HEK293 (cell line): ENCODE measurements at regions not wholly inside any gene's neighbourhood (a gene's known extent, or its start where the extent isn't known, plus 50 kb on each side); places are given as distances from the start of the nearest gene placed in this dataset.

Source experiments
- KLF1 ChIP-seq: fragments of 450-650 bp; formaldehyde crosslinking; IDR thresholded peaks from 2 replicates; pipeline ENCODE4 v1.5.1; 2016; ENCODE audit warnings: missing biosample characterization, missing genetic modification characterization
- KLF7 ChIP-seq: fragments of 450-650 bp; formaldehyde crosslinking; IDR thresholded peaks from 2 replicates; pipeline ENCODE4 v1.5.1; 2016; ENCODE audit warnings: missing biosample characterization, missing genetic modification characterization, borderline replicate concordance
- OVOL3 ChIP-seq: fragments of 450-650 bp; formaldehyde crosslinking; IDR thresholded peaks from 2 replicates; pipeline ENCODE4 v1.5.1; 2016; ENCODE audit warnings: missing biosample characterization, missing genetic modification characterization
- SALL2 ChIP-seq: fragments of 450-650 bp; formaldehyde crosslinking; IDR thresholded peaks from 2 replicates; pipeline ENCODE4 v1.5.0; 2017; ENCODE audit warnings: missing biosample characterization, mild to moderate bottlenecking, missing genetic modification characterization, borderline replicate concordance
- SP3 ChIP-seq: fragments of 450-650 bp; formaldehyde crosslinking; IDR thresholded peaks from 2 replicates; pipeline ENCODE4 v1.5.1; 2016; ENCODE audit warnings: missing biosample characterization, missing genetic modification characterization
- ZBTB8A ChIP-seq: fragments of 450-650 bp; formaldehyde crosslinking; IDR thresholded peaks from 2 replicates; pipeline ENCODE4 v1.5.1; 2016; ENCODE audit warnings: missing biosample characterization, missing genetic modification characterization
- ZNF202 ChIP-seq: fragments of 450-650 bp; formaldehyde crosslinking; IDR thresholded peaks from 2 replicates; pipeline ENCODE4 v1.5.1; 2016; ENCODE audit warnings: missing biosample characterization, missing genetic modification characterization, borderline replicate concordance
- ZNF248 ChIP-seq: fragments of 450-650 bp; formaldehyde crosslinking; IDR thresholded peaks from 2 replicates; pipeline ENCODE4 v1.5.1; 2017; ENCODE audit warnings: missing biosample characterization, missing genetic modification characterization
- ZNF266 ChIP-seq: fragments of 450-650 bp; formaldehyde crosslinking; IDR thresholded peaks from 2 replicates; pipeline ENCODE4 v1.5.1; 2016; ENCODE audit warnings: missing biosample characterization, missing genetic modification characterization, low read depth
- ZNF37A ChIP-seq: fragments of 450-650 bp; IDR thresholded peaks from 2 replicates; pipeline ENCODE4 v1.5.1; 2018; ENCODE audit warnings: missing biosample characterization, missing genetic modification characterization
- ZNF473 ChIP-seq: fragments of 450-650 bp; formaldehyde crosslinking; IDR thresholded peaks from 2 replicates; pipeline ENCODE4 v1.5.1; 2017; ENCODE audit warnings: missing biosample characterization, missing genetic modification characterization
- ZNF544 ChIP-seq: fragments of 450-650 bp; formaldehyde crosslinking; IDR thresholded peaks from 2 replicates; pipeline ENCODE4 v1.5.0; 2017; ENCODE audit warnings: missing biosample characterization, missing genetic modification characterization
- ZNF600 ChIP-seq: fragments of 450-650 bp; formaldehyde crosslinking; IDR thresholded peaks from 2 replicates; pipeline ENCODE4 v1.5.1; 2016; ENCODE audit warnings: missing biosample characterization, missing genetic modification characterization
- ZNF660 ChIP-seq: fragments of 450-650 bp; IDR thresholded peaks from 2 replicates; pipeline ENCODE4 v1.5.1; 2018; ENCODE audit warnings: missing biosample characterization, mild to moderate bottlenecking, missing genetic modification characterization
- ZNF664 ChIP-seq: fragments of 450-650 bp; formaldehyde crosslinking; IDR thresholded peaks from 2 replicates; pipeline ENCODE4 v1.5.1; 2016; ENCODE audit warnings: missing biosample characterization, missing genetic modification characterization
- ZNF747 ChIP-seq: fragments of 450-650 bp; formaldehyde crosslinking; IDR thresholded peaks from 2 replicates; pipeline ENCODE4 v1.5.1; 2016; ENCODE audit warnings: missing biosample characterization, missing genetic modification characterization
- ZSCAN30 ChIP-seq: fragments of 450-650 bp; IDR thresholded peaks from 2 replicates; pipeline ENCODE4 v1.5.1; 2018; ENCODE audit warnings: missing biosample characterization, mild to moderate bottlenecking, missing genetic modification characterization, moderate library complexity
- TF ChIP-seq, protein P1 (sequence below): fragments of 450-650 bp; formaldehyde crosslinking; IDR thresholded peaks from 2 replicates; pipeline ENCODE4 v1.5.1; 2016; ENCODE audit warnings: missing biosample characterization, missing genetic modification characterization
- TF ChIP-seq, protein P2 (sequence below): fragments of 450-650 bp; formaldehyde crosslinking; IDR thresholded peaks from 2 replicates; pipeline ENCODE4 v1.5.1; 2016; ENCODE audit warnings: missing biosample characterization, missing genetic modification characterization
- TF ChIP-seq, protein P3 (sequence below): fragments of 450-650 bp; formaldehyde crosslinking; IDR thresholded peaks from 2 replicates; pipeline ENCODE4 v1.5.1; 2016; ENCODE audit warnings: missing biosample characterization, missing genetic modification characterization
- TF ChIP-seq, protein P4 (sequence below): fragments of 450-650 bp; IDR thresholded peaks from 2 replicates; pipeline ENCODE4 v1.5.1; 2018; ENCODE audit warnings: missing biosample characterization, missing genetic modification characterization
- TF ChIP-seq, protein P5 (sequence below): fragments of 450-650 bp; formaldehyde crosslinking; IDR thresholded peaks from 2 replicates; pipeline ENCODE4 v1.5.1; 2017; ENCODE audit warnings: missing biosample characterization, mild to moderate bottlenecking, missing genetic modification characterization, moderate library complexity
- TF ChIP-seq, protein P6 (sequence below): fragments of 450-650 bp; formaldehyde crosslinking; IDR thresholded peaks from 2 replicates; pipeline ENCODE4 v1.5.1; 2016; ENCODE audit warnings: missing biosample characterization, missing genetic modification characterization, borderline replicate concordance

DNA sequence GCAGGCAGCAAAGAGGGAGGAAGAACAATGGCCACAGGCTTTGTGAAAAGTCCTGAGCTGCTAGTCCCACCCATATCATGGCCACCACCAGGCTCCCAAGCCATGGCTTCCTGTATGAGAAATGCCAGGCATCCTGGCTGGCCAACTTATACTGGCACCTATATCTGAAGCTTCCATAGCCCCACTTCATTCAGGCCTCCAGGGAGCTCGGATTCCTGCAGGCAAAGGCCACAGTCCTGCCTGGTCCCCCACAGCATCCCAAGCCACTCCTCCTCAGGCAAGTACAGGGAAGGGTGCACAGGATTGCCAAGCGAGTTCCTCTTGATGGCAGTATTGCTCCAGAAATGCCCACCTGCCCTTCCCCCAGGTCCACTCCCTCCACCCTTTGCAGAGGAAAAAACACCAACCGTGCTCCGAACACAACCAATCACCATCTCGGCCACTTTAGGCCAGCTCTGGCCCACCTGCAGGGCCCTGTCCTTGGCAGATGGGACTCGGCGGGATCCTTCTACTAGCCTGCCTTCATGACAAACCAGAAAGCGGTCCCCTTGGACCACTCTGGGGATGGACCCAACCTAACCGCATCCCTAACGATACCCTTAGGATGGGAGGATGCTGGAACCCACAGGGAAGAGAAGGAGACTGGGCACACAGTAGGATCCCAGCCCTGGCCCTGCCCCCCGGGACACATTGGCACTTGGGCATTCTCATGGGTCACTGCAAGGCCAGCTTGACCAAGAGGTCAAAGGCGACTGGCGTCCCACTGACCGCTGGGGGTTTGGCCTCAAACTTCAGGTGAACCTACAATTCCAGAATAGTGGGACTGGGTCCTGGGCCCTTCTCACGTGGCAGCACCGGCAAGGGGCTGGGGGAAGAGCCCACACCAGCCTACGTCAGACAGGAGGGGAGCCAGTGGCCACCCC, 220.4 kb upstream of the AGTR2 start (continued):
- TF ChIP-seq, protein P1, sequence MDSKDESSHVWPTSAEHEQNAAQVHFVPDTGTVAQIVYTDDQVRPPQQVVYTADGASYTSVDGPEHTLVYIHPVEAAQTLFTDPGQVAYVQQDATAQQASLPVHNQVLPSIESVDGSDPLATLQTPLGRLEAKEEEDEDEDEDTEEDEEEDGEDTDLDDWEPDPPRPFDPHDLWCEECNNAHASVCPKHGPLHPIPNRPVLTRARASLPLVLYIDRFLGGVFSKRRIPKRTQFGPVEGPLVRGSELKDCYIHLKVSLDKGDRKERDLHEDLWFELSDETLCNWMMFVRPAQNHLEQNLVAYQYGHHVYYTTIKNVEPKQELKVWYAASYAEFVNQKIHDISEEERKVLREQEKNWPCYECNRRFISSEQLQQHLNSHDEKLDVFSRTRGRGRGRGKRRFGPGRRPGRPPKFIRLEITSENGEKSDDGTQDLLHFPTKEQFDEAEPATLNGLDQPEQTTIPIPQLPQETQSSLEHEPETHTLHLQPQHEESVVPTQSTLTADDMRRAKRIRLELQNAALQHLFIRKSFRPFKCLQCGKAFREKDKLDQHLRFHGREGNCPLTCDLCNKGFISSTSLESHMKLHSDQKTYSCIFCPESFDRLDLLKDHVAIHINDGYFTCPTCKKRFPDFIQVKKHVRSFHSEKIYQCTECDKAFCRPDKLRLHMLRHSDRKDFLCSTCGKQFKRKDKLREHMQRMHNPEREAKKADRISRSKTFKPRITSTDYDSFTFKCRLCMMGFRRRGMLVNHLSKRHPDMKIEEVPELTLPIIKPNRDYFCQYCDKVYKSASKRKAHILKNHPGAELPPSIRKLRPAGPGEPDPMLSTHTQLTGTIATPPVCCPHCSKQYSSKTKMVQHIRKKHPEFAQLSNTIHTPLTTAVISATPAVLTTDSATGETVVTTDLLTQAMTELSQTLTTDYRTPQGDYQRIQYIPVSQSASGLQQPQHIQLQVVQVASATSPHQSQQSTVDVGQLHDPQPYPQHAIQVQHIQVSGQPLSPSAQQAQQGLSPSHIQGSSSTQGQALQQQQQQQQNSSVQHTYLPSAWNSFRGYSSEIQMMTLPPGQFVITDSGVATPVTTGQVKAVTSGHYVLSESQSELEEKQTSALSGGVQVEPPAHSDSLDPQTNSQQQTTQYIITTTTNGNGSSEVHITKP (tag by site-specific recombination), result peak; percentile 32; the same call in 1 of the 2 replicates
- TF ChIP-seq, protein P2, sequence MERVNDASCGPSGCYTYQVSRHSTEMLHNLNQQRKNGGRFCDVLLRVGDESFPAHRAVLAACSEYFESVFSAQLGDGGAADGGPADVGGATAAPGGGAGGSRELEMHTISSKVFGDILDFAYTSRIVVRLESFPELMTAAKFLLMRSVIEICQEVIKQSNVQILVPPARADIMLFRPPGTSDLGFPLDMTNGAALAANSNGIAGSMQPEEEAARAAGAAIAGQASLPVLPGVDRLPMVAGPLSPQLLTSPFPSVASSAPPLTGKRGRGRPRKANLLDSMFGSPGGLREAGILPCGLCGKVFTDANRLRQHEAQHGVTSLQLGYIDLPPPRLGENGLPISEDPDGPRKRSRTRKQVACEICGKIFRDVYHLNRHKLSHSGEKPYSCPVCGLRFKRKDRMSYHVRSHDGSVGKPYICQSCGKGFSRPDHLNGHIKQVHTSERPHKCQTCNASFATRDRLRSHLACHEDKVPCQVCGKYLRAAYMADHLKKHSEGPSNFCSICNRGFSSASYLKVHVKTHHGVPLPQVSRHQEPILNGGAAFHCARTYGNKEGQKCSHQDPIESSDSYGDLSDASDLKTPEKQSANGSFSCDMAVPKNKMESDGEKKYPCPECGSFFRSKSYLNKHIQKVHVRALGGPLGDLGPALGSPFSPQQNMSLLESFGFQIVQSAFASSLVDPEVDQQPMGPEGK (tag by site-specific recombination), result peak; percentile 52; the same call in 1 of the 2 replicates
- no peak for TF ChIP-seq ZNF266 (tag by site-specific recombination)
- no peak for TF ChIP-seq ZNF202
- TF ChIP-seq, protein P3, sequence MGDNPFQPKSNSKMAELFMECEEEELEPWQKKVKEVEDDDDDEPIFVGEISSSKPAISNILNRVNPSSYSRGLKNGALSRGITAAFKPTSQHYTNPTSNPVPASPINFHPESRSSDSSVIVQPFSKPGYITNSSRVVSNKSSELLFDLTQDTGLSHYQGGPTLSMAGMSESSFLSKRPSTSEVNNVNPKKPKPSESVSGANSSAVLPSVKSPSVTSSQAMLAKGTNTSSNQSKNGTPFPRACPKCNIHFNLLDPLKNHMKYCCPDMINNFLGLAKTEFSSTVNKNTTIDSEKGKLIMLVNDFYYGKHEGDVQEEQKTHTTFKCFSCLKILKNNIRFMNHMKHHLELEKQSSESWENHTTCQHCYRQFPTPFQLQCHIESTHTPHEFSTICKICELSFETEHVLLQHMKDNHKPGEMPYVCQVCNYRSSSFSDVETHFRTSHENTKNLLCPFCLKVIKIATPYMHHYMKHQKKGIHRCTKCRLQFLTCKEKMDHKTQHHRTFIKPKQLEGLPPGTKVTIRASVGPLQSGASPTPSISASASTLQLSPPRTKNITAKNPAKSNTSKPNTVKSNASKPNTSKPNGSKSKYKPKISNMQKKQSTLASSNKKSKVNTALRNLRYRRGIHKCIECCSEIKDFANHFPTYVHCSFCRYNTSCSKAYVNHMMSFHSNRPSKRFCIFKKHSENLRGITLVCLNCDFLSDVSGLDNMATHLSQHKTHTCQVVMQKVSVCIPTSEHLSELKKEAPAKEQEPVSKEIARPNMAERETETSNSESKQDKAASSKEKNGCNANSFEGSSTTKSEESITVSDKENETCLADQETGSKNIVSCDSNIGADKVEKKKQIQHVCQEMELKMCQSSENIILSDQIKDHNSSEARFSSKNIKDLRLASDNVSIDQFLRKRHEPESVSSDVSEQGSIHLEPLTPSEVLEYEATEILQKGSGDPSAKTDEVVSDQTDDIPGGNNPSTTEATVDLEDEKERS (tag by site-specific recombination), result no peak
- TF ChIP-seq KLF7, result 0 out of 2 replicates have a peak, but pooled peaks have one; percentile 54
- no peak for TF ChIP-seq ZNF544
- TF ChIP-seq, protein P4, sequence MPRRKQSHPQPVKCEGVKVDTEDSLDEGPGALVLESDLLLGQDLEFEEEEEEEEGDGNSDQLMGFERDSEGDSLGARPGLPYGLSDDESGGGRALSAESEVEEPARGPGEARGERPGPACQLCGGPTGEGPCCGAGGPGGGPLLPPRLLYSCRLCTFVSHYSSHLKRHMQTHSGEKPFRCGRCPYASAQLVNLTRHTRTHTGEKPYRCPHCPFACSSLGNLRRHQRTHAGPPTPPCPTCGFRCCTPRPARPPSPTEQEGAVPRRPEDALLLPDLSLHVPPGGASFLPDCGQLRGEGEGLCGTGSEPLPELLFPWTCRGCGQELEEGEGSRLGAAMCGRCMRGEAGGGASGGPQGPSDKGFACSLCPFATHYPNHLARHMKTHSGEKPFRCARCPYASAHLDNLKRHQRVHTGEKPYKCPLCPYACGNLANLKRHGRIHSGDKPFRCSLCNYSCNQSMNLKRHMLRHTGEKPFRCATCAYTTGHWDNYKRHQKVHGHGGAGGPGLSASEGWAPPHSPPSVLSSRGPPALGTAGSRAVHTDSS (tag by site-specific recombination), result no peak
- no peak for TF ChIP-seq ZNF664
- peak; percentile 26; the same call in 1 of the 2 replicates for TF ChIP-seq ZNF660 (tag by site-specific recombination)
- no peak for TF ChIP-seq ZNF747 (tag by site-specific recombination)
- no peak for TF ChIP-seq ZNF473 (tag by site-specific recombination)
- TF ChIP-seq, protein P5, sequence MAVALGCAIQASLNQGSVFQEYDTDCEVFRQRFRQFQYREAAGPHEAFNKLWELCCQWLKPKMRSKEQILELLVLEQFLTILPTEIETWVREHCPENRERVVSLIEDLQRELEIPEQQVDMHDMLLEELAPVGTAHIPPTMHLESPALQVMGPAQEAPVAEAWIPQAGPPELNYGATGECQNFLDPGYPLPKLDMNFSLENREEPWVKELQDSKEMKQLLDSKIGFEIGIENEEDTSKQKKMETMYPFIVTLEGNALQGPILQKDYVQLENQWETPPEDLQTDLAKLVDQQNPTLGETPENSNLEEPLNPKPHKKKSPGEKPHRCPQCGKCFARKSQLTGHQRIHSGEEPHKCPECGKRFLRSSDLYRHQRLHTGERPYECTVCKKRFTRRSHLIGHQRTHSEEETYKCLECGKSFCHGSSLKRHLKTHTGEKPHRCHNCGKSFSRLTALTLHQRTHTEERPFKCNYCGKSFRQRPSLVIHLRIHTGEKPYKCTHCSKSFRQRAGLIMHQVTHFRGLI (tag by site-specific recombination), result no peak; the same call in 1 of the 2 replicates
- TF ChIP-seq ZNF248, result no peak
- TF ChIP-seq SP3, result peak; percentile 77
- TF ChIP-seq, protein P6, sequence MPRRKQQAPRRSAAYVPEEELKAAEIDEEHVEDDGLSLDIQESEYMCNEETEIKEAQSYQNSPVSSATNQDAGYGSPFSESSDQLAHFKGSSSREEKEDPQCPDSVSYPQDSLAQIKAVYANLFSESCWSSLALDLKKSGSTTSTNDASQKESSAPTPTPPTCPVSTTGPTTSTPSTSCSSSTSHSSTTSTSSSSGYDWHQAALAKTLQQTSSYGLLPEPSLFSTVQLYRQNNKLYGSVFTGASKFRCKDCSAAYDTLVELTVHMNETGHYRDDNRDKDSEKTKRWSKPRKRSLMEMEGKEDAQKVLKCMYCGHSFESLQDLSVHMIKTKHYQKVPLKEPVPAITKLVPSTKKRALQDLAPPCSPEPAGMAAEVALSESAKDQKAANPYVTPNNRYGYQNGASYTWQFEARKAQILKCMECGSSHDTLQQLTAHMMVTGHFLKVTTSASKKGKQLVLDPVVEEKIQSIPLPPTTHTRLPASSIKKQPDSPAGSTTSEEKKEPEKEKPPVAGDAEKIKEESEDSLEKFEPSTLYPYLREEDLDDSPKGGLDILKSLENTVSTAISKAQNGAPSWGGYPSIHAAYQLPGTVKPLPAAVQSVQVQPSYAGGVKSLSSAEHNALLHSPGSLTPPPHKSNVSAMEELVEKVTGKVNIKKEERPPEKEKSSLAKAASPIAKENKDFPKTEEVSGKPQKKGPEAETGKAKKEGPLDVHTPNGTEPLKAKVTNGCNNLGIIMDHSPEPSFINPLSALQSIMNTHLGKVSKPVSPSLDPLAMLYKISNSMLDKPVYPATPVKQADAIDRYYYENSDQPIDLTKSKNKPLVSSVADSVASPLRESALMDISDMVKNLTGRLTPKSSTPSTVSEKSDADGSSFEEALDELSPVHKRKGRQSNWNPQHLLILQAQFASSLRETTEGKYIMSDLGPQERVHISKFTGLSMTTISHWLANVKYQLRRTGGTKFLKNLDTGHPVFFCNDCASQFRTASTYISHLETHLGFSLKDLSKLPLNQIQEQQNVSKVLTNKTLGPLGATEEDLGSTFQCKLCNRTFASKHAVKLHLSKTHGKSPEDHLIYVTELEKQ, result no peak
- no peak for TF ChIP-seq ZNF37A
- TF ChIP-seq ZBTB8A (tag by site-specific recombination), result peak; percentile 50; the same call in 1 of the 2 replicates
- no peak for TF ChIP-seq ZNF600 (tag by site-specific recombination)
- TF ChIP-seq ZSCAN30 (tag by site-specific recombination), result peak; percentile 65; the same call in 1 of the 2 replicates
- TF ChIP-seq OVOL3, result no peak
- no peak for TF ChIP-seq KLF1
- TF ChIP-seq SALL2 (tag by site-specific recombination), result no peak
